ENCODE measurements at regions not wholly inside any gene's neighbourhood (a gene's known extent, or its start where the extent isn't known, plus 50 kb on each side); places are given as distances from the start of the nearest gene placed in this dataset.

GRCh38 chr1:233520261-233521191 is 93.4 kb upstream of the KCNK1 start:
- DNase-seq (ENCODE audit: low spot score): no peak

GRCh38 chr1:233523047-233523446 is 90.9 kb upstream of the KCNK1 start:
- no peak for DNase-seq (ENCODE audit: low spot score)

DNA sequence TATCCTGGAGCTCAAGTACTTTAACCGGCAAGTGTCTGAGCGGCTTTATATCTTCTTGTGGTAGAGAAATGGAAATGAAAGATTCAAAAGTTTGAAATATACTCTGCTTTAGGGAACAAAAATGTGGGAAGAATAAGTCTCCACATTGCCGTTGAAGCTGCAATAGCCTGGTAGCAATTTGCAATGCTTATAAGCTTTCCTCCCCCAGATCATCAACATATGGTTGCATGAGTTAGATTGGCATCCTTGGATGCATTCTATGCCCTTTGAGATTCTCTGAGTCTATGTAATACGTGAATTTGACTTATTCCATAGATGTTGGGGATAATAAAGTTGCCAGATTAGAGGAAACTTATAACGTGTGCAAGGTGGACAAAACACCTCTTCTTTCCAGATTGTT is 86.1 kb upstream of the KCNK1 start:
- no peak for DNase-seq (ENCODE audit: low spot score)

- DNase-seq (ENCODE audit: low spot score): no peak
These were observed 83.1 kb upstream of the KCNK1 start for GRCh38 chr1:233530665-233531386.

DNA sequence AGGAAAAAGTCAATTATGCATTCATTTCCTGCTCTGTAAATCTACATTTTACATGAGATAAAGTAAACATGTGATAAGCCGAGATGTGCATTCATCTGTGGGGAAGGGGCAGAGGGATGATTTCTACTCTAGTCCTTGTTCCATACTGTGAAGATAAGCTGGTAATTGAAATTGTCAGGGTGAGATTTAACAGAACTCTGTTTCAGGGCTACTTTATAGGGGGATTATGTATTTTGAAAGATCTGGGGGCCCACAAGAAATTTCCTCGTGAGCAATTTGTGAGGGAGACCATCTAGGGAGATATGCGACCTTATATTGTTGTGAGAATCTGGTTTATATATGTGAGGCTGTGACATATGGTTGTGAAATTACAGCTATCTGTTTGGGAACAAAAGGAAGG is 73.1 kb upstream of the KCNK1 start:
- DNase-seq (ENCODE audit: low spot score): no peak

GRCh38 chr1:233543338-233544255 is 70.3 kb upstream of the KCNK1 start:
- no peak for DNase-seq (ENCODE audit: low spot score)

GRCh38 chr1:233544304-233544703 is 69.6 kb upstream of the KCNK1 start:
- DNase-seq (ENCODE audit: low spot score): no peak

- DNase-seq (ENCODE audit: low spot score): no peak
These were observed 66.2 kb upstream of the KCNK1 start for GRCh38 chr1:233547726-233548125.

DNA sequence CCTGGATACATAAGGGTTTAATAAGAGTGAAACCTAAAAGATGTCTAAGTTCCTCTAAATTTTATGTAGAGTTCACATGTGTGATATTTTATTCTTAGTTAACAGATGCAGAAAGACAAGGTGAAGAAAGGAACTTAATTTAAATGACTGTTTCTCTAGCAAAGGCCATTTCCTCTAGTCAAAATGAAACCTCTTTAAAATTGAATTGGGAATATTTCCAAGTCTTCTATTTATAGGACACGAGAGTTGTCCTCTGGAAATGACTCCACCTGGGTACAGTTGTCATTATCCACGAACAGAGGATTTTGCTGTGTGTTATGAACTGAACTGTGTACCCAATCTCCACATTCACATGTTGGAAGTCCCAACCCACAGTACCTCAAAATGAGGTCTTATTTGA is 64.5 kb upstream of the KCNK1 start:
- no peak for DNase-seq (ENCODE audit: low spot score)

GRCh38 chr1:233549917-233550316 is 64.0 kb upstream of the KCNK1 start:
- no peak for DNase-seq (ENCODE audit: low spot score)

DNA sequence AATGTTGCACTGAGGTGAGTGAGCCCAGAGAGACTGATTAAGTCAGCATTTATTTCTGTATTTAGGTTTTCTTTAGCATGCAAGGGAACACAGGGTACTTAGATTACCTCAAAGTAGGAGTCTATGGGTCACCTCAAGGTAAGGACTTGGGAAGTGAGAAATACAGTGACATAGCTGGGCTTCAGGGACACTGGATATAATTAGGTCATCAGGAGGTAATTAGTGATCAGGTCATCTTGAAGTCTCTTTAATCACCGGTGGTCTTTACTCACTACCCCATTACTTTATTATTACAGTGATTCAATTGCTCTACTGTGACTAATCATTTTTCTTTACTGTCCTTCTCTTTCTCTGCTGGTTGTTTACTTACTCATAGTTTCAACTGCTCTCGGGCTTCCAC is 59.9 kb upstream of the KCNK1 start:
- DNase-seq (ENCODE audit: low spot score): no peak

GRCh38 chr1:233561708-233562426 is 52.0 kb upstream of the KCNK1 start:
- no peak for DNase-seq (ENCODE audit: low spot score)

Data from ecto neural progenitor cell (in vitro differentiated cells).